ENCODE measurements at regions not wholly inside any gene's neighbourhood (a gene's known extent, or its start where the extent isn't known, plus 50 kb on each side); places are given as distances from the start of the nearest gene placed in this dataset.

DNA sequence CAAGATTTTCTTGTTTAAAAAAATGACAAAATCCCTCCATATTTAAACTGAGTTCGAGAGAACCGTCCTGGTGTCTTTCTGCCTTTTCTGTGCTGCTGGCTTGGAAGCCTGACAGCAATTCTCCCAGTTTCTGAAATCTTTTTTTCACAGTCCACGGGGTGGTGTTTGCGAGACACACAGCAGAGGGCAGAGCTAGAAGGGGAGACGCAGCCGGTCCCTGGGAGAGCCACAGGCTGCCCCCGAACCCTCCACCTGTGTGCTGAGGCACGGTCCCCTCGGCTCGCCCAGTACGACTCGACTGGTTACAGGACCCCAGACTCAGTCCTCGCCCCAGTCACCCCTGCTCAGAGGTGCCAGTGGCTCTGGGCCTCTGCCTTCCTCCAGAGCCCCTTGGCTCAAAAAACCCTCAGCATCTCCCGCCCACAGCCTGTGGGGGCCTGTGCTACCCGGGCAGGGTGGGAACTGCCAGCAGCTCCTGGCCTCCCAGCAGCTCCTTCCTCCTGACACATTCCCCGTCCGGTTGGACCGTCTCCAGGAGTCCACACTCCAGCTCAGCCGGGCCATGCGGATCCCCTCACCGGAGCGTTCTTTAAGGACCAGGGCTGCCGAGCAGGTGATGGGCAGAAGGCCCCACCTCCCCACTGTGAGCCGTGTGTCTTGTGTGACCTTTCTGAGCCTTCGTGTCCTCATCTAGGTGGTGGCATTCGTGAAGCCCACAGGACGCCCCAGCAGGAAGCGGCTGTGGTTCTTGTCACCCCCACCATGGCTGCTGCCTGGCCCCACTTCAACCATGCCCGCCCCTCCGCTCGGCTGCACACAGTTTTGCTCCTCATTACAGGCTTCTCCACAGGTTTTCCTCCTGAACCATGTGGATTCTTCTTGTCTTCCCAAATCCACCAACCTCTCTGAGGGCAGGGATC lies 52.3 kb upstream of the EN2 start:
- TF ChIP-seq POLR2A (IDR thresholded peaks at IDR 0.05) (no peak), POLR2AphosphoS5 (IDR thresholded peaks at IDR 0.05) (no peak), EP300 (IDR thresholded peaks at IDR 0.05) (no peak)
- TF ChIP-seq, protein P1, sequence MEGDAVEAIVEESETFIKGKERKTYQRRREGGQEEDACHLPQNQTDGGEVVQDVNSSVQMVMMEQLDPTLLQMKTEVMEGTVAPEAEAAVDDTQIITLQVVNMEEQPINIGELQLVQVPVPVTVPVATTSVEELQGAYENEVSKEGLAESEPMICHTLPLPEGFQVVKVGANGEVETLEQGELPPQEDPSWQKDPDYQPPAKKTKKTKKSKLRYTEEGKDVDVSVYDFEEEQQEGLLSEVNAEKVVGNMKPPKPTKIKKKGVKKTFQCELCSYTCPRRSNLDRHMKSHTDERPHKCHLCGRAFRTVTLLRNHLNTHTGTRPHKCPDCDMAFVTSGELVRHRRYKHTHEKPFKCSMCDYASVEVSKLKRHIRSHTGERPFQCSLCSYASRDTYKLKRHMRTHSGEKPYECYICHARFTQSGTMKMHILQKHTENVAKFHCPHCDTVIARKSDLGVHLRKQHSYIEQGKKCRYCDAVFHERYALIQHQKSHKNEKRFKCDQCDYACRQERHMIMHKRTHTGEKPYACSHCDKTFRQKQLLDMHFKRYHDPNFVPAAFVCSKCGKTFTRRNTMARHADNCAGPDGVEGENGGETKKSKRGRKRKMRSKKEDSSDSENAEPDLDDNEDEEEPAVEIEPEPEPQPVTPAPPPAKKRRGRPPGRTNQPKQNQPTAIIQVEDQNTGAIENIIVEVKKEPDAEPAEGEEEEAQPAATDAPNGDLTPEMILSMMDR (IDR thresholded peaks at IDR 0.05), result no peak
